Stimulated activated CD4-positive, alpha-beta T cell treated with anti-CD3 and anti-CD28 coated beads, Interleukin-2, amount 100 ng/mL, for 24 hours (primary cell): ENCODE measurements at regions not wholly inside any gene's neighbourhood (a gene's known extent, or its start where the extent isn't known, plus 50 kb on each side); places are given as distances from the start of the nearest gene placed in this dataset.

ENCODE experiments used
- DNase-seq, 2 donors: peaks; one replicate each; pipeline ENCODE4 v3.0.0-alpha.2; 2020

DNA sequence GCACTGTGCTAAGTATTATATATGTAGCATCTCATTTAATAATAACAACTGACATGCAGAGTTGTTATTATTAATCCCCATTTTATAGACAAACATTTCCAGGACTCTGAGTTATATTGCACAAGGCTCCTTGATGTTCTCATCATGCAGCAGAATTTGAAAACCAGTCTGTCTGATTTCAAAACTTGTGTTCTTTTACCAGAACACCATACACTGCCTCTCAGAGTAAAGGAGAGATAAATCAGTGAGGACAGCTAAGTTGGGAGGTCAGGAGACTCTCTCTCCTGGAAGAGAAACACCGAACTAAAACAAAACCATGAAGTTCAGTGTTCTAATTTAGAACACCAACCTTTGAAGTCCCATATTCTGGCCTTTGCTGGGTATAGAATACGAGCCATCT, 92.7 kb upstream of the TNC start:
- no peak for DNase-seq

DNA sequence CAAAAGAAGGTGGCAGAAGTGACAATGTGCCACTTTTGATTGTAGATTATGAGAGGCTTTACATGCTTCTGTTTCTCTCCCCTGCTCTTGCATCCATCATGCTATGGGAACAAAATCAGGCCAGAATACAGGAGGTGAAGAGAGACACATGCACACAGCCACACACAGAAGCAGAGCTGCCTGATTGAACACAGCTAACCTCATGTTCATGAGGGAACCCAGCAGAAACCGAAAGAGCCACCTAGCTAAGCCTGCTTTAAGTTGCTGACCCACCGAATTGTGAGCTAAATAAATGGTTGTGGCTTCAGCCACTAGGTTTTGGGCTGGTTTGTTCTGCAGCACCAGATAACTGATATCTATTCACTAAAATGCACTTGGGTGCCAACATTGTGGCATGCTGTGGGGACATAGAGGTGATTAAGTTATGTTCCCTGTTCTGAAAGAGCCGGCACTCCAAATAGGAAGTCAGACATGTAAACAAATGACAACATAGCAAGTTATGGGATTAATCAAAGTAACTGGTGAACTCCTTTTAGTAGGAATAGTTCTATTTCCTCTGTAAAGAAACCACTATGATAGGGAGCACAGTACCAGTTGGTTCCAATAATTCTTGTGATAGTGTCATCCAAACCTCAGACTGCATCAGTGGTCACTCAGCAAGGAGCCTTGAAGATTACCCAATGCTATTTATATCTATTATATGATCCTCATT, 93.6 kb upstream of the TNC start:
- DNase-seq: no peak

DNA sequence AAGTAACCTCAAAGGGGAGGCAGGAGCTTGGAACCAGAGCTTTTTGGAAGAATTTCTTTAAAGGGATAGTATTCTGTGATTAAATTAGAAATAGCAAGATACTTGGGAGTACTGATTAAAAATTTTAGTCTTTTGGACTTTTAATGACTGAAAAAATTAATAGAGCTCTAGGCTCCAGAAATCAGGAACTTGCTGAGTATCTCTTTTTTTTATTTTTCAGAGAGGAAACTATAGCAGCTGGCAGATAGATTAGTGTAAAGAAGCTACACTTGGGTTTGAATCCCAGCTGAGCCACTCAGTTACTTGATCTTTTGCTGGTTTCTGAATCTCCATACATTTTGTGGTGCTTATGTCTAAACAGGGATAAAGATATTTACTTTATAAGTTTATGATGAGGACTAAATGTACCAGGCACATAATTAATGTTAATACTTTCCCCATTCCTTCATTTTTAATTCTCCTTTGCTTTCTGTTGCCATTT, 94.2 kb upstream of the TNC start:
- no peak for DNase-seq

GRCh38 chr9:115212832-115213231, 94.9 kb upstream of the TNC start:
- DNase-seq: no peak

DNA sequence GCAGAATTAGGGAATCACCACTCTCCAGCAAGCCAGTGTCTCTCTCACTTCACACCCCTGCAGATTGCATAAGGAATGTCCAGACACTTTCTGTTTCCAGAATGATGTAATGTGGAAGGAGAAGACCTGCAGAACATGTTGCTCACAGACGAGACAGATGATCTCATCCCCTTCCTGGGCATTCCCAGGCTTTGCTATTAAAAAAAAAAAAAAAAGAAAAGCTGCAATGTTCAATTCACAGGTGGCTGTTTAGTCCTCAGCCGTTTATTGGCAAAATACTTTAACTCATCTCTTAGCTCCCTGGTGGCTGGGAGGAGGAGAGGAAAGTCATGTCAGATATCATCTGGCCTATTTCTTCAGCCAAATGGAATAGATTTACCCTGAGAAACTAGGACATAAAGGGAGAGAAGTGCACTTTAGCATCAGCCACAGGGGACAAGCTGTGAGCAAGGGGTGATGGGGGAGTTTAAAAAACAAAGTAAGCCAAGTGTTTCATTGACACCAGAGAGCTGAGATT, 95.9 kb upstream of the TNC start:
- no peak for DNase-seq

- DNase-seq: no peak
These were observed 98.9 kb upstream of the TNC start for GRCh38 chr9:115216873-115217272.

- no peak for DNase-seq
These were observed 102.5 kb upstream of the TNC start for GRCh38 chr9:115220319-115221005.

DNA sequence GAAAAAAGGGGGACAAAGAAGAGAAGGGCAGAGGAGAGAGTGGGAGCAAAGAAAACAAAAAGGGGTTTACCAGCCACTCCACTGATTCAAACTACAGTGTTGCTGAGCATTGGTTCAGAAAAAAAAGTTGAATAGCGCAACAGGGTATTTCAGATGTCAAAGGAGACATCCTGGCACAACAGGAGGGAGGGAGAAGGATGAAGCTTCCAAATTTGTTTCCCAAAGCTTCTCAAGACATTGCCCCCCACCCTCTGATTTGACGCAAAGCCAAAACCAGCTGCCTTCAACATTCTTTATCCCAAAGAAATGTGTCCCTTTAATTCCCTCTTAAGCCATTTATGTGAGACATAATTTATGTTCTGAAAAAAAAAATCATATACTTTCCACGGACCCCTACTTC, 105.5 kb upstream of the TNC start:
- DNase-seq: no peak

- DNase-seq: no peak
These were observed 107.6 kb upstream of the TNC start for GRCh38 chr9:115225459-115226116.

- DNase-seq: no peak
These were observed 108.2 kb upstream of the TNC start for GRCh38 chr9:115226152-115226551.

- DNase-seq: no peak
These were observed 111.5 kb upstream of the TNC start for GRCh38 chr9:115229496-115229895.

- DNase-seq: no peak
These were observed 113.1 kb upstream of the TNC start for GRCh38 chr9:115230924-115231515.

DNA sequence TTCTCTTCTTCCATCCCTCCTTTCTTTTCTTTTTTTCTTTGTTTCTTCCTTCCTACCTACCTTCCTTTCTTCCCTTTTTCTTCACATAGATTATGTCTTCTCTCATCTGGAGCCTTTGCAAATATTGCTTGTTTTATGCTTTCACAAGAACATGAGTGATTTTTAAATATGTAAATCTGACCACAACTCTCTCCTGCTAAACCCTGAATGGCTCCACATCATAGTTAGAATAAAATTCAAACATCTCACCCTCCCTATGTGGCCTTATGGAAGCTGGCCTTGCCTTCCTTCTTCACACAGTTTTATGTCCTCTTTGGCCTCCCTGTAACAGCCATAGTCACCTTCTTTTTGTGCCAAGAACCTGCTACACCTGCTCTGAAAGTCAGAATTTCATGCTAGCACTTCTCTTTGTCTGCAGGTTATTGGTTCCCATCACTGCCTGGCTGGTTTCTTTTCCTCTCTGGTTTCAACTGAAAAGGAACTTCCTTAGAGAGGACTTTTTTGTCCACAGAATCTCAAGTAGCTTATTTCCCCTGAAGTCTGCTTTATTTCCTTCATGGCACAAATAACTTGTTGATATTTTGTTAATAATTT, 114.3 kb upstream of the TNC start:
- no peak for DNase-seq

DNA sequence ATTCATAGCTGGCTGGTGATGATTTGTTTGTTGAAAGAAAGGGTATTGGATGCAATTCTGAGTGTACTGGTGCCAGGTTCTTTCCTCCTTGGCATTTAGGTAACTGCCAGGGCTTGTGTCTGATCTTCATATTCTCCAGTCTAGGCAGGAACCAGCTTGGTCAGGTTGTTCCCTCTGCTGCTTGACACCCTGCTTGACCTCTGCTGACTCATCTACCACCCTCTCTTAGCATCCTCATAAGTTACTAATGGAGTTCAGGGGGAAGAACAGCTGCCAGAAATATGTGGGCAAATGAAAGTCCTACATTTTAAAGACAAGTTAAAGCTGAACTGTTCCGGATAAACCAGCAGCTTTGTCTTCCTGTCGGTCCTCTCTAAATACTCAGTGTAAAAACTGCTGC, 116.1 kb upstream of the TNC start:
- no peak for DNase-seq

GRCh38 chr9:115235221-115235620, 117.3 kb upstream of the TNC start:
- DNase-seq: no peak

DNA sequence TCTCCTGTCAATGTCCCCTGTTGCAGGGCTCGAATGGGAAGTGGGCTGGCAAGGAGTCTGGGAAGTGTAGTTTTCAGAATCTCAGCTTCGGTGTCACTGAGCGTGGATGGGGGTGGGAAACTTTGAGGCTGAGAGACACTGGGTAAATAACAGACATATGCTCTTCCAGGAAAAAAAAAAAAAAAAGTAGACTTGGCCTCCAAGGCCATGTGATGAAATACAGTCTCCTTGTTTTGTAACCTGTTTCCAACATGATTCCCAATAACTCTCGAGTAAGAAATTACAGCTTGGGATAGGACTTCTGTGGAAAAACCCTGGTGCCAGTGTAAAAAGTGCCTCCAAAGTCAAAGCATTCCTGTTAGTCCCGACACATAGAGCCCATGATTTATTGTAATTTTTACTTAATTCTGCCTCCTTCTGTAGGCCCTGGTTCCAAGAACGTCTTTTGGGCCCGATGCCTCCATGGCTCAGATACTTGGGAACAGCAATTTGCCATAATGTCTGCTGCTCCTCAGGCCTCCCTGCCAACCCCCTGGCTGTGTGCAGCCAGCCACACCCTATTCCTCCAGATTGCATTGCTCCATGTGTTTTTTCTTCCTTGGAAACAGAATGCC, 119.5 kb upstream of the TNC start:
- no peak for DNase-seq

DNA sequence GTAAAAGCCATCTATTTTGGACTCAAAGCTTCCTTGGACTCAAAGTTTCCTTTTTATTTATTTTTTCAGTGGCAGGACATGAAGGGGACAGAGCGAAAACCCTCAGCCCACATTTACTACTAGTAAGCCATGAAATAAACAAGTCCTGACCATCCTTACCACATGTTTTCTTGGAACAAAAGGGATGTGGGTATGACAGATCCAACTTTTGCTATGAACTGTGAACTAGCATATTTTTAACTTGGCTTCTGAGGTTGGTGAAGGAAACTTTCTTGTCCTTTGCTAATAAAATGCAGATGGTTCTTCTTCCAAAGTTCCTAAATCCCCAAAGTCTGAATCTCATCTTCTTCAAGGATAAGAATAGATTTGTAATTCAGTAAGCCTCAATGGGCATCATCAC, 122.7 kb upstream of the TNC start:
- DNase-seq: no peak

DNA sequence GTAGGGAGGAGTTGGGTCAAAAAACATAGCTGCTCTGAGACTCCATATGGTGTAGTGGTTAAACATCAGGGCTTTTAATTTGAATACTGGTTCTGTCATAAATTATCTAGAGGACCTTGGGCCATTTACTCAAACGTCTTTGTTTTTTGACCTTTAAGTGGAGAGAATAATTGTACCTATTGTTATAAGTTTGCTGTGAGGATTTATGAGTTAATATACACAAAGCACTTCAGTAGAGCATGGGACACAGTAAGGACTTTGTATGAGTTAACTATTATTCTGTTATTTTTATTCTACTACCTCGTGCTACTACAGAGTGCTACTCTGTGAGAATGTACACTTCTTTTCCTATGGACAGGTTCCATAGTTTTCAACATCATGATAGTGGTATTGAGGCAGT, 123.7 kb upstream of the TNC start:
- no peak for DNase-seq

- no peak for DNase-seq
These were observed 131.5 kb upstream of the TNC start for GRCh38 chr9:115249488-115249887.

DNA sequence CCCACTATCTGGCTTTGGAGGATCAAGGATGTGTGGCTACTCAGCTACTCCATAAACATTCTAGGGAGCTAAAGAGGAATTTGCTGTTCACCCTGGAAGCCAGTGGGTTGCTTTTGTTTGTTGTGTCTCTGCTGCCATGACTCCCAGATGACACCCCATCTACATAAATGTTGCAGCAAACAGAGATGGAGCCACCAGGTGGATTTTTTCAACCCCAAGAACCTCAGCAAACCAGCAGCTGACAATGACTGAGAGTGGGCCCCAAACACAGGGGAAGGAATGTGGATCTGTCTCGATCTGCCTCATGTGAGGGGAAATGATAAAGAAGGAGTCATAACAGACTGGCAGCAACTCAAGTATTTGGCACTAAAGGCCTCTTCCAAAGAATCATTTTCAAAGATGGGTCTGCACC, 132.7 kb upstream of the TNC start:
- DNase-seq: no peak

DNA sequence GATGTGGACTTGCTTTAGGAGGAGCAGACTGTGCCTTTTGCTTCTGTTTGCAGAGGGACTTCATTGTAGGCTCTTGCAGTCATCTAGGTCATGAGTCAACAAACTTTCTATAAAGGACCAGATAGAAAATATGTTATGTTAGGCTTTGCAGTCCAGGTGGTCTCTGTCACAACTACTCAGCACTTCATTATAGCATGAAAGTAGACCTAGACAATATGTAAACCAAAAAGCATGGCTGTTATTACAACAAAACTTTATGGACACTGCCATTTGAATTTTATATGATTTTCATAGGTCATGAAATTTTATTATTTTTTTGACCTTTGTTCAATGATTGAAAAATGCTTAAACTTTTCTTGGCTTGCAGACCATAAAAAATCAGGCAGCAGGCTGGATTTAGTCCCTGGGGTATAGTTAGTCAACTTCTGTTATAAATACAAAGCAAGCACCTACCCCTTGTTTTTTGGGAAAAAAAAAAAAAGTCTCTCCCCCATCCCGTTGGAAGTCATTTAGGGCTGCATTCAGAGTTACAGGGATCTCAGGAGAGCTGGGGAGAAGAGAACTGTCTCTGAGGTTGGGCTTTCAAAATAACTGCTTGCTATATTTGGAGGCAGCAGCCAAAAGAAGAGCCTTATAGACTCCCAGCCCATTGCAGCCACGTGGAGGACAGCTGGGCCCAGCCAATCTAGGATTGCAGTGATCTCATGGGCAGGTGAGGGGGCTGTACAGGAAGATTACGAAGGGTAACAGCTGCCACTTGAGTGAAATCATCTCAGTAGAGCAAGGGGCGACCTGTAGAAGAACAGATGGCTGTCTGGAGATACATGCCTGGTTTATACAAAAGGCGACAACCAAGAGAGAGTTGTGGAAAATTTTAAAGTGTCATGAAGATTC, 136.6 kb upstream of the TNC start:
- DNase-seq: no peak

GRCh38 chr9:115261656-115262081, 143.7 kb upstream of the TNC start:
- DNase-seq: no peak
